Stimulated activated effector memory CD8-positive, alpha-beta T cell treated with anti-CD3 and anti-CD28 coated beads, Interleukin-12 subunit alpha, Interleukin-12 subunit beta, amount 100 ng/mL, for 72 hours (primary cell): ENCODE measurements at regions not wholly inside any gene's neighbourhood (a gene's known extent, or its start where the extent isn't known, plus 50 kb on each side); places are given as distances from the start of the nearest gene placed in this dataset.

Source experiments
- ATAC-seq: fragments of 150-1000 bp; cut with Tn5 transposase; 2 replicates; pipeline ENCODE4 v1.10.0; 2021
- DNase-seq, 2 donors: peaks; one replicate each; pipeline ENCODE4 v3.0.0; 2021 to 2022; ENCODE audit warnings: low spot score in 2 of 2
- H3K27ac Mint-ChIP-seq: one replicate; pipeline ENCODE4 v1.8.0; 2022; ENCODE audit warnings: mild to moderate bottlenecking, mixed read lengths
- H3K36me3 Mint-ChIP-seq: one replicate; pipeline ENCODE4 v1.8.0; 2022; ENCODE audit warnings: mild to moderate bottlenecking, mixed read lengths
- H3K4me1 Mint-ChIP-seq: one replicate; pipeline ENCODE4 v1.8.0; 2022; ENCODE audit warnings: mixed read lengths
- H3K4me3 Mint-ChIP-seq: one replicate; pipeline ENCODE4 v1.8.0; 2022; ENCODE audit warnings: mild to moderate bottlenecking, mixed read lengths
- H3K9me3 Mint-ChIP-seq: one replicate; pipeline ENCODE4 v1.8.0; 2022; ENCODE audit warnings: mixed read lengths

DNA sequence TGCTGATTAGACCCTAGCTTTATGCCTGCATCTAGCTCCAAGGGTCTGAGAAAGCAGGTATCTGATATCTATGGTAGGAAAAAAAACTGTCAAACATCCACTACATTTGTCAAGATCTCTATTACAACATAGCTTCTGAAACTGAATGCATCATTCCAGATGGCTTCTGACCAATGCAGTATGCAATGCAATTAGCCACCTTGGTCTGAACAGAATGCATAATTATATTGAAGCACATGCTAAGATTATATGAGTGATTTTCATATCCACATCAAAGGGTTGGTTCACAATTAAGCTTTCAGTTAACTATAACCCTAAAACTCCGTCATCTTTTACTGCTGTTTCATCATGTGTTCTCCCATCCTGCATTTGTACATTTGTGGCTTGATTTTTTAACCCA lies 271.4 kb downstream of the POLR1F start:
- ATAC-seq (no peak), DNase-seq (no peak)
- no peak overlapping the region for H3K27ac Mint-ChIP-seq
- no peaks in the 10 kb centered on the region for H3K4me1 Mint-ChIP-seq
- no peak overlapping the region for H3K4me3 Mint-ChIP-seq
- no peaks in the 10 kb centered on the region for H3K36me3 Mint-ChIP-seq
- peaks cover 3% of the 10 kb centered on the region for H3K9me3 Mint-ChIP-seq

DNA sequence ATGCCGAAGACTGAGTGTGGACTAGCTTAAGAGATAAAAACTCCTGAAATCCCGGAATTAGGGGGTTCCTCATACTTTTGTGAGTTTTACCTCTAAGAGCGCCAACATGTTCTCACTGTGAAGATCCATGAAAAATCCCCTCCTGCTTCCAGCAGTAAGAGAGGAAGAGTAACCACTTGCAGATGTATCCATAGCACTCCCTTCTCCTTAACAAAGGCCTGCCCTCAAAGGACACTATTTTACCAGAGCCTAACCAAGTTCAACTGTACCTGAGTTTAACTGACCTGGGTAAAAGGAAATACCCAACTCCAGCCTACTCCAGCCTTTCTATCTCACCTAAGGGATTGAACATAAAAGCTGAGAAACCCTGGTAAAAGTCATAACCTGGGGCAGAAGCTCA lies 280.9 kb downstream of the POLR1F start:
- DNase-seq (no peak), ATAC-seq (no peak)
- Mint-ChIP-seq H3K27ac (no peak overlapping the region), H3K9me3 (peaks cover 6% of the 10 kb centered on the region), H3K4me3 (no peak overlapping the region), H3K36me3 (no peaks in the 10 kb centered on the region), H3K4me1 (no peaks in the 10 kb centered on the region)

DNA sequence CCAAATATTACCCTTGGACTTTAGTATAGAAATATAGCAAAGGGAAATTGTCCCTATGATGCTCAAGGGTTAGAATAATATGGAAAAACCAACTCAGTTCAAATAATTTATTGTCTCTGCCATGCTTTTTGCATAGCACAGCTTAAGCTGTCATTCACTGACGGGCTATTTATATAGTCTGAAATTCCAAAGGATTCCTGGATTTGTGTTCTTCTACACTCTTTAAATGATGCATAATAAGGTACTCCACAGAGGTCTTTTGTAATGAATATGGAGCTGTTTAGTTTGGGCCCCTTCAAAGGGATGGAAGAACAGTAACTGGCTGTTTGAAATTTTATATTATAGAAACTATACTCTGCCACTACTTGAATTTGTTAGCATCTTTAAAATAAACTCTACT lies 276.6 kb upstream of the FERD3L start:
- Mint-ChIP-seq H3K4me1 (no peaks in the 10 kb centered on the region), H3K27ac (no peak overlapping the region), H3K4me3 (no peak overlapping the region), H3K36me3 (no peaks in the 10 kb centered on the region), H3K9me3 (peaks cover 12% of the 10 kb centered on the region)
- DNase-seq, result no peak
- no peak for ATAC-seq

DNA sequence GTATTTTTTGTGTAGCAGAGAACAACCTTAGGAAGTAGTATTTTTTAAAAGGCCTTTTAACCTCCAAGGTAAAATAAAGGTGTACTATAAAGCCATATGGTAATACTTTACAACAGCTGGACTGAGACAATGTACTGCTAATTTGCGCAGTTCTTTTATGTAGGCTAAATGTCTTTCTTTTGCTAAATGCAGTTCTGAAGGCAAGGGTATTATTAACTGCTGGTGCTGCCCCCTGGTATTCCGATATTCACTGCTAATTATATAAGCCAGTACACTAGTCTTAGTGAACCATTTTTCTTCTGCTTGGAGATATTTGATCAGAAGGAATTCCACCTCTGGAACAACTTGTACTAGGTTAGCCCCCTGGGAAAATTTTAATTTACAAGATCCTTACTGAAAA lies 272.0 kb upstream of the FERD3L start:
- H3K4me1 Mint-ChIP-seq, result no peaks in the 10 kb centered on the region
- H3K9me3 Mint-ChIP-seq, result peaks cover 17% of the 10 kb centered on the region
- no peak for ATAC-seq
- H3K36me3 Mint-ChIP-seq, result no peaks in the 10 kb centered on the region
- no peak overlapping the region for H3K27ac Mint-ChIP-seq
- no peak for DNase-seq
- no peak overlapping the region for H3K4me3 Mint-ChIP-seq

DNA sequence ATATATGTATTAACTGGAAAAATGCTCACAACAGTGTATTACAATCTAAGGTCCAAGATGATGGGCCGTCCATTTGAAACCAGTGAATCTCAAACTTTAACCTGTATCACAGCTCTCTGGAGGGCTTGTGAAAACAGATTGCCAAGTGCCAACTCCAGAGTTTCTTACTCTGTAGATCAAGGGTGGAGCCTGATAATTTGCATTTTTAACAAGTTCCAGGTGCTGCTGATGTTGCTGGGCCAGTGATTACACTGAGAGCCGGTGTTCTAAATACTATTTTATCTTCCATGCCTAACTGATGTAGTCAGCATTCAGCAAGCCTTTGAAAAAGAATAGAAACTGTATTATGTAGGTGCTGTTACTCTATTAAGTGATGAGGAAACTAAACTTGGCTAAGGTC lies 269.9 kb upstream of the FERD3L start:
- Mint-ChIP-seq H3K27ac (no peak overlapping the region), H3K4me3 (no peak overlapping the region), H3K9me3 (peaks cover 22% of the 10 kb centered on the region), H3K36me3 (no peaks in the 10 kb centered on the region), H3K4me1 (no peaks in the 10 kb centered on the region)
- no peak for DNase-seq
- ATAC-seq, result no peak

DNA sequence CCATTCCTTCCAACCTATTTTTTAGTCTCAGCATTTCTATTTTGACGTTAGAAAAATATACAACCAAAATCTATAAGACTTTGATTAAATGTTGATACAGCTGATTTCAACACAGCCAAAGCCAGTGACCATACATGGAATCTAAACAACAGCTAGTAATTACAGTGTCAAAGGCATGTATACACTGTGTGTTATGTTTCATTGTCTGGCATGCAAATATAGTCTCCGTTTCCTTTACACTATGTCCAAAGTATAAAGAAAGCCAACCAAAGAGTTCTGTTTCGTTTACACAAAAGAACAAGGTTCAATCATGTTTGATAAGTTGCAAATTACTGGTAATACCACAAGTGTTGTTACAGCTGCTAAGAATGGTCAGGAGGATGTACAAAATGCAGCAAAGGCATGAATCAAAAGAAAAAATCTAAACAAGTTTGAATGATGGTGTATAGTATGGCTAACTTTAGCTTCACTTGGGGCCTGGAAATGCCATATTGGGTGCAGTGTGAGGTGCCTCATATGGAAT lies 268.3 kb upstream of the FERD3L start:
- H3K9me3 Mint-ChIP-seq, result peaks cover 13% of the 10 kb centered on the region
- no peak overlapping the region for H3K27ac Mint-ChIP-seq
- ATAC-seq (no peak), DNase-seq (no peak)
- H3K4me1 Mint-ChIP-seq, result no peaks in the 10 kb centered on the region
- no peak overlapping the region for H3K4me3 Mint-ChIP-seq
- no peaks in the 10 kb centered on the region for H3K36me3 Mint-ChIP-seq

DNA sequence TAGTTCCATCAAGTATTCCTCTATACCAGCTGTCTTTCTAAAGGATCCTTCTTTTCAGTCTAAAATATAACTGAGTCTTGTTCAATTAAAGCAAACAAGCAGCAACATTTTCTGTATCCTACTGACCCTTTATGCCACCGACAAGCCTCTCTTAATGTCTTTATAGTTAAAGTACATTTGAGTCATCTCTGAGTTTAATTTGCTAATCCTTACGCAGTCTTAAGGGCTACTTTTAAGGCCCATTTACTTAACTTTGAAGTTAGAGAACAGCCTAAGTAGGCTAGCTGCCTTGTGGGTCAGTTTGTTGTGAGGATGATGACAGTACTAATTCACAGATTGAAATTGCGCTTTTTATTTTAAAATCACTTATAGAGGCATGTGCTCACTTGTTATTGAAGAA lies 265.5 kb upstream of the FERD3L start:
- Mint-ChIP-seq H3K36me3 (no peaks in the 10 kb centered on the region), H3K4me3 (no peak overlapping the region), H3K4me1 (no peaks in the 10 kb centered on the region), H3K9me3 (peaks cover 9% of the 10 kb centered on the region), H3K27ac (no peak overlapping the region)
- DNase-seq (no peak), ATAC-seq (no peak)

DNA sequence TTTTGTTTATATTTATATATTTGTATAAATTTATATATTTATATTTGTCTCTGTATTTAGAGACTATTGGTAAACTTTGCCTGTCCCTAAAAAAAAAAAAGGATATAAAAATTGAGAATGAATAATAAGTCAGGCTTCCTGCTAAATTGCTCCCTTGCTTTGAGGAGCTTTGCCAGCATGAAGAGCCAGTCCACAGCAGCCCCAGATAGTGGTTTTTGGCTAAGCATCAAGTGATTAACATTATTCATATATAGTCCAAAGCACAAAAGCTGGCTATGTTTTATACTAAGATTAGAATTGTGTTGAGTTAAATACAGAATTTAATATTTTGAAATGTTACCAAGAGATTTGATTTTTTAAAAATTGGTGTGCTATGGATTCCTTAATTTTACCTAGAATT lies 264.9 kb upstream of the FERD3L start:
- H3K4me1 Mint-ChIP-seq, result no peaks in the 10 kb centered on the region
- ATAC-seq, result no peak

DNA sequence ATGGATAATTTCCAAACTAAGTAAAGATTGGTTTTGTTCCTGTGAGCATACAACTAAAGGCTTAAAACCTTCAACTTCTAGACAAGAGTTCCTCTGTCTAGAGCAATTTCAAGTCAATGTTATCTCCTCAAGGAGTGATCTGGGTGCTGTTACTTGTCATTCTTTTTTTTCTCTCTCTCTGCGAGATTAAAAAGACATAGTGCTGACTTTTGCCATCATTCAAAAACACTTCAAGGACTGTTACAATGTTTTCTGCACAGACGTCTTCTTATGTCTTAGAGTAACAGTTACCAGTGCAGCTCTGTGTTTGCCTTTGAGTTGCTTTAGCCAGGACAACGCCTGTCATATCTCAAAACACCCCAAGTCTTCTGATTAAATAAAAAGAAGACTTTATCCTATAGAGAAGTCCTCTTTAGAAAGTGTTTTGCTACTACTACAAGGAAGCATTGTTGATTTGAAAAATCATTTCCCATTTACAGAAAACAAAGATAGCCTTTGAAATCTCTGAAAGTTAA lies 263.5 kb upstream of the FERD3L start:
- Mint-ChIP-seq H3K4me3 (no peak overlapping the region), H3K4me1 (no peaks in the 10 kb centered on the region), H3K27ac (no peak overlapping the region), H3K9me3 (peaks cover 10% of the 10 kb centered on the region), H3K36me3 (no peaks in the 10 kb centered on the region)
- DNase-seq, result no peak
- no peak for ATAC-seq

More for the DNA sequence above, 264.9 kb upstream of the FERD3L start:
- Mint-ChIP-seq H3K27ac (no peak overlapping the region), H3K36me3 (no peaks in the 10 kb centered on the region), H3K4me3 (no peak overlapping the region), H3K9me3 (peaks cover 10% of the 10 kb centered on the region)
- DNase-seq, result no peak

DNA sequence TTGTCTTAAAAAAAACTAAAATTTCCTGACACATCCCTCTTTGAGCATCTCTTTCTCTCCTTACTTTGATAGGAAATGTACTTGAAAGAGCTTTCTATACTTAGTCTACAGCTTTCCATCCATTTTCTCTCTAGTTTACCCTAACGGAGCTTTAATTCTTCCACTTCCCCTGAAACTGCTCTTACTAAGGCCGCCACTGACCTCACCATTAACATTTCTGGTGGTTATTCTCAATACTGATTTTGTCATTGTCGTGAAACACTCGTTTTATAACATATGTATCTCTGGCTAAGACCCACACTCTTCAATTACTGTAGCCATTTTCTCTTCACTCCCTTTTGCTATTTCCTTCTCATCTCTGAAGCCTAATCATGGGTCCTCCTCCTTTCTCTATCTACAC lies 262.0 kb upstream of the FERD3L start:
- DNase-seq, result no peak
- Mint-ChIP-seq H3K27ac (no peak overlapping the region), H3K4me1 (no peaks in the 10 kb centered on the region), H3K4me3 (no peak overlapping the region), H3K36me3 (no peaks in the 10 kb centered on the region), H3K9me3 (peaks cover 7% of the 10 kb centered on the region)
- no peak for ATAC-seq

DNA sequence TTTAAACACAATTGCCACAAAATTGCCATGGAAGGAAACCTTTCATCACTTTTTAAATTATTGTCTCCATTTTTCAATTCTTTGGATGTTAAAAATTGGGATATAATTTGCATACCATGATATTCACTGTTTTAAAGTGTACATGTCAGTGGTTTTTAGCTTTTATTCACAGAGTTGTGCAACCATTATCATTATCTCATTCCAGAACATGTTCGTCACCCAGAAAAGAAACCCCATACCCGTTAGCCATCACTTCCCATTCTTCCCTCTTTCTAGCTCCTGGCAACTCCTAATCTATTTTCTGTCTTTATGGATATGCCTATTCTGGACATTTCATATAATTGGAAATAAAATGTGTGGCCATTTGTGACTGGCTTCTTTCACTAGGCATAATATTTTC lies 260.3 kb upstream of the FERD3L start:
- no peak for DNase-seq
- Mint-ChIP-seq H3K36me3 (no peaks in the 10 kb centered on the region), H3K27ac (no peak overlapping the region), H3K4me1 (no peaks in the 10 kb centered on the region), H3K9me3 (peaks cover 3% of the 10 kb centered on the region), H3K4me3 (no peak overlapping the region)
- no peak for ATAC-seq

DNA sequence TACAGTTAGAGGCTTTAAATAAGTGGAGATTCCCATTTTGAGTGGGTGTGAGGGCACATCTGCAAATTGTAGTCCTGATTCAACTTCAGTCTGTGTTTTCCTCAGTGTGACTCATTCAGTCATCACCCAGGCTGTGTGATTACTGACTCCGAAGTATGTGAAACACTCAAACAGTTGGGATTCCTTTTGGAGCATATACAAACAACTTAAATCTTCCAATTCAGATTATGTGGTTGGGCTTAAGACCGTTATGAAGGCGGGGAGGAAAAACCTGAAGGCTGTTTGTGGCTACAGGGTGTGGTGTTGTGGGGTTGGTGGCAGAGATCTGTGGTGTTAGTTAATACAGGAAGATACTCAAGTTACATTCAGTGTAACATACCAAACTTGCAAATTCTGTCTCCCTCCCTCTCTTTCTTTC lies 259.7 kb upstream of the FERD3L start:
- Mint-ChIP-seq H3K36me3 (no peaks in the 10 kb centered on the region), H3K4me1 (no peaks in the 10 kb centered on the region), H3K9me3 (peaks cover 5% of the 10 kb centered on the region), H3K4me3 (no peak overlapping the region), H3K27ac (no peak overlapping the region)
- ATAC-seq, result no peak
- DNase-seq, result no peak

DNA sequence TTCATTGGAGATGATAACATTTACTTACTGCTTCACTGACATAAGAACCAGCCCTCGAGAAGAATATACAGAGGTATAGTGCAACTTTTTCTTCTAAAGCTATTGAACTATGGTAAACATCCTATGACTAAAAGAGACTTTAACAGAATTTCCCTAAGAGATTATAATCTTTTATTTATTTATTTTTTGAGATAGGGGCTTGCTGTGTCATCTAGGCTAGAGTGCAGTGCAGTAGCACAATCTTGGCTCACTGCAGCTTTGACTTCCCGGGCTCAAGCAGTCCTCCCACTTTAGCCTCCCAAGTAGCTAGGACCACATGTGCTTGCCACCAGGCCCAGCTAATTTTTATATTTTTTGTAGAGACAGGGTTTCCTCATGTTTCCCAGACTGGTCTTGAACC lies 258.5 kb upstream of the FERD3L start:
- Mint-ChIP-seq H3K9me3 (peaks cover 7% of the 10 kb centered on the region), H3K4me3 (no peak overlapping the region), H3K27ac (no peak overlapping the region), H3K36me3 (no peaks in the 10 kb centered on the region), H3K4me1 (no peaks in the 10 kb centered on the region)
- DNase-seq (no peak), ATAC-seq (no peak)

DNA sequence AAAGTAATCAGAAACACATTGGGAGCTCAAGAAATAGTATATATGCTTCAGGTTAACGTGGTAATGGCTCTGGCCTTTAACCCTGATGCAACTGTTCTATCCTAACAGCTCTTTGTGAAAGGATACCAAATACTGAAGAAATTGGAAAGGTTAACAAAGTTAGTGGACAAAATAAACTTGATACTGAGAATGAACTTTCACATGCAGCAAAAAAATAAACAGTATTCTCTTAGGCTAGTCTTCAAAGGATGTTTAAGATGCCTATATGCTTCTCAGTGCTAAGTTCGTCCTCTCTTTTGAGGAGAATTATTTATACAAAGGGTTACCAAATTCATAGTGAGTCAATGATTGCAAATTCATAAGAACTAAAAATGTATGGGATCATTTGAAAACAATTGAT lies 256.2 kb upstream of the FERD3L start:
- H3K36me3 Mint-ChIP-seq, result no peaks in the 10 kb centered on the region
- DNase-seq, result no peak
- no peak for ATAC-seq
- no peaks in the 10 kb centered on the region for H3K4me1 Mint-ChIP-seq
- H3K27ac Mint-ChIP-seq, result no peak overlapping the region
- peaks cover 9% of the 10 kb centered on the region for H3K9me3 Mint-ChIP-seq
- no peak overlapping the region for H3K4me3 Mint-ChIP-seq

DNA sequence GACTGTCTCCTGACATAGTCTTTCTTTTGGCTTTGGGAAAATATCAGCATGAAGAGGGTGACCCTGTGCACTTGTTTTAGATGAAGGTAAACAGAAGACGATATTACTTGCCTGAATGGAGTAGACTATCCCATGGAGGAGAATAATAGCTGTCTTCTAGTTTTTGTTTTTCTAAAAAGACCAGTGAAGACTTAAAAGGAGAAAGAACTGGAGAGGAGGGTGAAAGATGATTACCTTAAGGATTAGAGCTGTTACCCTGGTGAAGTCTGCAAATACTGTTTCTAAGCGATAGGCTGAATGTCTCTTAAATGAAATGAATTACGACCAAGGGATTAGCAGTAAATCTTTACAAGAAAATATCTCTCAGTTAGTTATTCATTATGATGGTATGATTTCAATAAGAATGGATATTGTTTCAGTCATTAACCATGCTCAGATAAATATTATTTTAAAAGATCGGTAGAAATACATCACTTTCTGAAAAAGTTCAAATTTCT lies 255.6 kb upstream of the FERD3L start:
- no peaks in the 10 kb centered on the region for H3K36me3 Mint-ChIP-seq
- ATAC-seq (no peak), DNase-seq (no peak)
- no peak overlapping the region for H3K4me3 Mint-ChIP-seq
- no peaks in the 10 kb centered on the region for H3K4me1 Mint-ChIP-seq
- no peak overlapping the region for H3K27ac Mint-ChIP-seq
- H3K9me3 Mint-ChIP-seq, result peaks cover 9% of the 10 kb centered on the region

DNA sequence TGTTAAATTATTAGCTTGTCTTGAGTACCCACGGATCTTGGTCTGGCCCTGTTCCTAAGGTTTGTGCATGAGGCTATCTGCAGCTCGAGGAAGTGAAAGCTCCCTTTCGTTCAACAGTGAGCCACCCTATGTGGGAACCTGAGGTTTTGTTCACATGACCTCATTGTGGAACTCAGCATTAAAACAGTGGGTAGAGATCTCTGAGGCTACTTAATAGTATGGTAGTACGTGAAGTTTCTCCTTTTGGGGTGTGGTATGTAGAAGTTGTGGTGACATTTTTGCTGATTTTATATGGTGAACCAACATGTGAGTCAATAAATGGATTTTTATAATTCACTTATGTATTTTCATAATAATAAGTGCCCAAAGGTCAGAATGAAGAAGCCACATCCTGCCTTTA lies 252.7 kb upstream of the FERD3L start:
- Mint-ChIP-seq H3K9me3 (peaks cover 7% of the 10 kb centered on the region), H3K36me3 (no peaks in the 10 kb centered on the region), H3K4me3 (no peak overlapping the region), H3K27ac (no peak overlapping the region), H3K4me1 (no peaks in the 10 kb centered on the region)
- no peak for DNase-seq
- ATAC-seq, result no peak

DNA sequence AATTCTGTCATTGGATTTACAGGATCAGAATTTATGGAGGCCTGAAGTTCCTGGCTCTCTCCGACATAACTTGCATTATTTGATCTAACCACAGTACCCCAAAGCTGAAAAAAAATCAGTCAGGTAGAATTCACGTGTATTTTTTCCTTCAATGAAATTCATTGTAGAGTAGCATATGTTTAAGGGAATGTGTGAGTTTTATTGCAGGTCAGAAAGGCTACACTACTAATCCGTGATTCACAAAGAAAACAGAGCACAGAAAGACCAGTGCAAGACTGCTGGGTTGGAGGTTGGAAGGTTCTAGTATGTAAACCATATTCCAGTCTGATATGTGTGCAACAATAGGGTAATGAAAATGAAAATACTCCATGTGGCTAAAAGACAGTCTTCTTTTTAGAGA lies 247.0 kb upstream of the FERD3L start:
- Mint-ChIP-seq H3K4me1 (no peaks in the 10 kb centered on the region), H3K4me3 (no peak overlapping the region), H3K36me3 (no peaks in the 10 kb centered on the region), H3K27ac (no peak overlapping the region), H3K9me3 (peaks cover 15% of the 10 kb centered on the region)
- DNase-seq (no peak), ATAC-seq (no peak)
